CD4-positive, alpha-beta memory T cell (primary cell): ENCODE measurements at regions not wholly inside any gene's neighbourhood (a gene's known extent, or its start where the extent isn't known, plus 50 kb on each side); places are given as distances from the start of the nearest gene placed in this dataset.

Source experiments
- CTCF ChIA-PET: fragments of 350-600 bp; sonication (Branson Sonifier 250); formaldehyde crosslinking; loops from one replicate; lab custom pipeline; 2021; ENCODE audit warnings: inconsistent platforms; ENCODE audit not compliant: partially characterized antibody; lab: Charles Lee
- POLR2A ChIA-PET: fragments of 350-600 bp; sonication (Branson Sonifier 250); formaldehyde crosslinking; loops from one replicate; lab custom pipeline; 2021; ENCODE audit not compliant: partially characterized antibody; lab: Charles Lee
- DNase-seq, 5 donors: peaks; one replicate each; pipeline versions ENCODE4 v3.0.0 to v3.0.0-alpha.2; 2020 to 2022; ENCODE audit warnings: mixed read lengths in 1 of 5
- H3K27ac ChIP-seq: one replicate; pipeline ENCODE4 v1.7.0; 2013; ENCODE audit warnings: low read depth, low read length
- H3K27me3 ChIP-seq: 2 replicates; pipeline ENCODE4 v1.7.0; 2013; ENCODE audit warnings: mild to moderate bottlenecking, low read length, moderate library complexity; ENCODE audit not compliant: insufficient read depth
- H3K36me3 ChIP-seq: 2 replicates; pipeline ENCODE4 v1.7.0; 2013; ENCODE audit warnings: mild to moderate bottlenecking, low read length, moderate library complexity; ENCODE audit not compliant: insufficient read depth
- H3K4me1 ChIP-seq: 2 replicates; pipeline ENCODE4 v1.7.0; 2013; ENCODE audit warnings: mild to moderate bottlenecking, low read length, moderate library complexity; ENCODE audit not compliant: insufficient read depth
- H3K4me3 ChIP-seq, 2 donors: one replicate each; pipeline ENCODE4 v1.7.0; 2013; ENCODE audit warnings: low read length in 2 of 2, mild to moderate bottlenecking in 1 of 2
- H3K9me3 ChIP-seq, 2 donors: one replicate each; pipeline ENCODE4 v1.7.0; 2013; ENCODE audit warnings: low read length in 2 of 2, control low read depth in 1 of 2; ENCODE audit not compliant: control insufficient read depth in 1 of 2
- H3K27ac Mint-ChIP-seq, 7 donors: one replicate each; pipeline ENCODE4 v1.8.0; 2020 to 2021; ENCODE audit warnings: mixed read lengths in 7 of 7, mild to moderate bottlenecking in 6 of 7, inconsistent platforms in 3 of 7, moderate library complexity in 3 of 7
- H3K27me3 Mint-ChIP-seq, 2 donors: one replicate each; pipeline ENCODE4 v1.8.0; 2020 to 2021; ENCODE audit warnings: mixed read lengths in 2 of 2
- H3K36me3 Mint-ChIP-seq, 2 donors: one replicate each; pipeline ENCODE4 v1.8.0; 2020 to 2021; ENCODE audit warnings: mixed read lengths in 2 of 2, inconsistent platforms in 1 of 2, mild to moderate bottlenecking in 1 of 2
- H3K4me1 Mint-ChIP-seq, 4 donors: one replicate each; pipeline ENCODE4 v1.8.0; 2020 to 2021; ENCODE audit warnings: mixed read lengths in 4 of 4, mild to moderate bottlenecking in 1 of 4
- H3K4me3 Mint-ChIP-seq, 8 donors: one replicate each; pipeline ENCODE4 v1.8.0; 2020 to 2021; ENCODE audit warnings: mixed read lengths in 8 of 8, mild to moderate bottlenecking in 7 of 8, moderate library complexity in 6 of 8, inconsistent platforms in 3 of 8
- H3K9me3 Mint-ChIP-seq, 8 donors: one replicate each; pipeline ENCODE4 v1.8.0; 2020 to 2021; ENCODE audit warnings: mixed read lengths in 8 of 8, mild to moderate bottlenecking in 5 of 8, inconsistent platforms in 3 of 8, moderate library complexity in 1 of 8
- intact Hi-C: fragments of 100-400 bp; cut with micrococcal nuclease; formaldehyde crosslinking; loops from one replicate; pipeline ENCODE4 v1.15.1; 2023

DNA sequence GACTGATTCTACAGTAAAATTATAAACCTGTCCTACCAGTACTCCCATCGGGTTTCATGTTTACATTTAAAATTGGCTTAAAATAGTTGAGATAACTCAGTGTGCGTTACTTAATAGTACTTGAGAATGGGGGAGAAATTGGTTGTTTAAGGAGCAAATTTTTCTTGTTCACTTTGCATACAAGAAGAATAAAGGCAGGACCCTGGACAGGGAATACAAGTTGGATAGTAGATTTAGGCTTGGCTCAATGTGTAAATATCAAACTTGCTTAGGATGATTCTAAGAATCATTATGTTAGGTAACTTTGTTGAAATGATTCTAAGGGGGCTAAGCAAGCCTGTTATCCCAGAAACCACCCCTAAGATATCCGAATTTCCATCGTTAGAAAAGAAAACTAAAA lies 448.4 kb upstream of the TLE4 start:
- no peak overlapping the region for H3K4me3 Mint-ChIP-seq
- peaks cover 0 to 4% (median 0%) of the 10 kb centered on the region in 8 donors for H3K9me3 Mint-ChIP-seq
- no peak for DNase-seq
- no peaks in the 10 kb centered on the region for H3K36me3 Mint-ChIP-seq
- H3K4me1 Mint-ChIP-seq = no peaks in the 10 kb centered on the region
- no peaks in the 10 kb centered on the region for H3K36me3 ChIP-seq
- no peaks in the 10 kb centered on the region for H3K9me3 ChIP-seq
- no peak overlapping the region for H3K27ac ChIP-seq
- ChIA-PET CTCF (no interaction called here), POLR2A (no interaction called here)
- H3K4me3 ChIP-seq = no peak overlapping the region
- H3K27me3 ChIP-seq = no peaks in the 10 kb centered on the region
- no peak overlapping the region for H3K27ac Mint-ChIP-seq
- H3K4me1 ChIP-seq = no peaks in the 10 kb centered on the region
- H3K27me3 Mint-ChIP-seq = peaks cover 0 to 1% of the 10 kb centered on the region in 2 donors
- intact Hi-C loops = no loop called here

DNA sequence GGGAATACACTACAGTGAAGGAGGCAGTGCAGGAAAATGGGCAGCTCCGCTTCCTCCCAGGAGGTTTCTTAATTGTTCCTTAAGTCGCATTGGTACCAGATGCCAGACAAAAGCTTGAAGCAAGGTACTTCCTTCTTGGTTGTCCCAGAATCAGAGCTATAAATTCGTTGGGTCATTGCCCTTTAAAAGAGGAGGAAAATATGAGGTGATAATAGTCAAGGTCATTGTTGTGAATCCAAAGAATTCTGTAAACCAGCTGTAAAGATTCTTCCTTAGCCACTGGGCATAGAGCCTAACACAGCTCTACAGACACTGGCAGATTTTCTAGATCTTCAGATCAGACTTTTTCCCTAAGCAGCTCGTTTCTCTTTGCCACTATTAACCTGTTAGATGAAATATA lies 444.1 kb upstream of the TLE4 start:
- no peaks in the 10 kb centered on the region for H3K27me3 ChIP-seq
- no peak overlapping the region for H3K27ac ChIP-seq
- H3K36me3 ChIP-seq = no peaks in the 10 kb centered on the region
- H3K9me3 ChIP-seq = no peaks in the 10 kb centered on the region
- no peaks in the 10 kb centered on the region for H3K4me1 ChIP-seq
- Mint-ChIP-seq H3K27me3 (no peaks in the 10 kb centered on the region), H3K27ac (no peak overlapping the region), H3K9me3 (peaks cover 0 to 1% (median 0%) of the 10 kb centered on the region in 8 donors), H3K4me1 (no peaks in the 10 kb centered on the region), H3K4me3 (no peak overlapping the region), H3K36me3 (no peaks in the 10 kb centered on the region)
- H3K4me3 ChIP-seq = no peak overlapping the region
- no peak for DNase-seq
- POLR2A ChIA-PET = no interaction called here
- CTCF ChIA-PET = interaction anchor here (0.6 kb wide), 1 partner anchor 985 kb away, joined by 3 read pairs; no protein-coding TSS in a partner anchor
- intact Hi-C loops = no loop called here

DNA sequence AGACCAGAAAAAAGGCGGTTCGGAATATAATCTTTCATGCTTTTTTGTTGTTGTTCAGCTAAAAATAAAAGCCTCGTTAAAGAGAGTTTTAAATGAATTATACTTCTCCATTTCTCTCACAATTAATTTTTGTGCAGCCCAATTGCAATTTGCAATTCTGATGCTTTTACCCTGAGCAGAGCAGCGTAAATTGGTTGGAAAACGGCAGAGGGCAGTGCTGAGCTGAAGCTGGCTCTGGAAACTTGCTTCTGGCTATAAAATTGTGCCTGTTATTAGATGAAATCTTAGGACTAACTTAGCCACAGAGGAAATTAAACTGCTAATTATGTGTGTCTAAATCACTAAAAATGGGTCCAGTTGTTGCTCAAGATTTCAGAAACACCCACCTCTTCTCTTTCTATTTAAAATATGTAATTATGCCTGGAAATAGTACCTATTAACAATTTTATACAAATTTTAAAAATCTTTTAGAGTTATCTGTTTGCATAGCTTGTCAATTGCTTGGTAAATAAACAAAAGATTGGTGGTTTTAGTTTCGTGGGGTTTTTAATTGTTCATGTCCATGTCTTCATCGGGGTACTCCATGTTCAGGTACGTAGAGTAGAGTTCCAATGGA lies 441.8 kb upstream of the TLE4 start:
- CTCF ChIA-PET = no interaction called here
- Histone ChIP-seq H3K27me3 (no peaks in the 10 kb centered on the region), H3K27ac (no peak overlapping the region), H3K9me3 (no peaks in the 10 kb centered on the region), H3K4me3 (no peak overlapping the region), H3K4me1 (no peaks in the 10 kb centered on the region), H3K36me3 (no peaks in the 10 kb centered on the region)
- Mint-ChIP-seq H3K36me3 (no peaks in the 10 kb centered on the region), H3K4me1 (no peaks in the 10 kb centered on the region), H3K27ac (no peak overlapping the region), H3K27me3 (no peaks in the 10 kb centered on the region), H3K4me3 (no peak overlapping the region), H3K9me3 (peaks cover 0 to 3% (median 0%) of the 10 kb centered on the region in 8 donors)
- POLR2A ChIA-PET = no interaction called here
- intact Hi-C loops = no loop called here
- no peak for DNase-seq

DNA sequence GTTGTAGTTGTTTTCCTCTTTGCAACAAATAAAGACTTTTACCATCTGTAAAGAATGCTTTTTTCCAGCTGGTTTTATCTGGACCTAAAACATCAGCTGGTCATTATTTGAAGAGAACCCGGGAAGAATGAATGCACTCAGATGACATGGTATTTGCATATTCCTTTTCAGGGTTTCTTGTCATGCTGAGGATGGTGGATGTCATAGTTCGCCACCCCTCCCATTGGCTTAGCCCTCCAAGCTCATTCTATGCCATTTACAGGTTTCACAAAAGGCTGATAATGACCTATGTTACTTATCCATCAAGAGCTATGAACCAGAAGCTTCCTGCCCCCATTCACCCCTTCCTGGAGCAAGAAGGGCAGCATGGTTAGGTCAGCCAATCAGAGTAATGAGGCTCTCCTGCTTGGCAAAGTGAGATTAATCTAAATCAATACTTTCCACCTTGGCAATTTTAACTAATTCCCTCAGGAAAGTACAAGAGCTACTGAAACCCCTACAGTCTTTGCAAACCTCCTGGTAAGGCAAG lies 440.5 kb upstream of the TLE4 start:
- CTCF ChIA-PET = no interaction called here
- Mint-ChIP-seq H3K27me3 (no peaks in the 10 kb centered on the region), H3K4me3 (no peak overlapping the region), H3K9me3 (peaks cover 0 to 3% (median 0%) of the 10 kb centered on the region in 8 donors), H3K4me1 (no peaks in the 10 kb centered on the region), H3K36me3 (no peaks in the 10 kb centered on the region), H3K27ac (no peak overlapping the region)
- no peak for DNase-seq
- intact Hi-C loops = no loop called here
- no peaks in the 10 kb centered on the region for H3K9me3 ChIP-seq
- H3K36me3 ChIP-seq = no peaks in the 10 kb centered on the region
- no peaks in the 10 kb centered on the region for H3K4me1 ChIP-seq
- POLR2A ChIA-PET = no interaction called here
- H3K27ac ChIP-seq = no peak overlapping the region
- no peak overlapping the region for H3K4me3 ChIP-seq
- no peaks in the 10 kb centered on the region for H3K27me3 ChIP-seq

DNA sequence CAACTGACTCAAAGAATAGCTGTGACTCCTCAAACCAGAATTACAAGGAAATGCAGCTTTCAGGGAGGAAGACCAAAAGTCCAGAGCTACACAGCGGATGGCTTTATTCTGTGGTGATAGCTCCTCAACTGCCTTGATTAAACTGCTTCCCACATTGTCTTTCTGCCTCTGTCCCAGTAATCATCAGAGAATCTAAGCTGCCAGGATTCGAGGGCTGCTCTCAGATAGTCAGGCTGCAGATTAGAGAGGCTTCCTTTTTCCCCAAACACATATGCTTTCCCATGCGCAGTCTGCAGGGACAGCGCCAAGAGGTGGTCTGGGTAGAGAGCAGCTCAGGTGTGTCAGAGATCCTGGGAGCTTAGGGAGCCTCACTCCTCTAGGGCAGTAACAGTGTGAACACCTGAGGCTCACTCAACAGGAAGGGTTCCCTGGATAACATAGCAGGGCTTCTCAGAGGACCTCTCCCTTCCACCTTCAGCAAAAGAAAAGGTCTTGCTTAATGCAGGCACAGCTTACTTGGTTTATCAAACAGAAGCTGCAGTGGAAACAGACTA lies 439.9 kb upstream of the TLE4 start:
- DNase-seq = no peak
- POLR2A ChIA-PET = no interaction called here
- Mint-ChIP-seq H3K9me3 (peaks cover 0 to 3% (median 0%) of the 10 kb centered on the region in 8 donors), H3K4me1 (no peaks in the 10 kb centered on the region), H3K36me3 (no peaks in the 10 kb centered on the region), H3K4me3 (no peak overlapping the region), H3K27ac (no peak overlapping the region), H3K27me3 (no peaks in the 10 kb centered on the region)
- H3K36me3 ChIP-seq = no peaks in the 10 kb centered on the region
- H3K27me3 ChIP-seq = no peaks in the 10 kb centered on the region
- CTCF ChIA-PET = no interaction called here
- no peaks in the 10 kb centered on the region for H3K4me1 ChIP-seq
- intact Hi-C loops = no loop called here
- H3K4me3 ChIP-seq = no peak overlapping the region
- no peaks in the 10 kb centered on the region for H3K9me3 ChIP-seq
- no peak overlapping the region for H3K27ac ChIP-seq

DNA sequence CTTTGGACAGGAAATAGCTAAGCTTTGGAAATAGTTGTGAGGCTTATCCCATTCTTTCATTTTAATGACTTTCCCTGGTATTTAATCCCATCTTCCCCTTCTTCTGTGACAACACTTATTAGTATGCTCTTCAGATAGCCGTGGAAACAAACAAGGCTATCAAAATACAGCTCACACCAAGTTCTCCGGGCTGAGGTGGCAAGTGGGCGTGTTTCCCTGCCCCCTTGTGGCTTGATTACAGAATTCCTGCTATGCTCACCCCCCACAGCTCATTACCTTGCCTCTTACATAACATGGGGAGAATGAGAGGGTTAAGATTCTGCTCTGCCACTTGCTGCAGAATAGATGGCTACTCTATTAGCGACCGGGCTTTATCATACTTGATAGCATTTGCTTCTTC lies 437.1 kb upstream of the TLE4 start:
- ChIA-PET POLR2A (no interaction called here), CTCF (no interaction called here)
- Histone ChIP-seq H3K4me3 (no peak overlapping the region), H3K4me1 (no peaks in the 10 kb centered on the region), H3K27me3 (no peaks in the 10 kb centered on the region), H3K27ac (no peak overlapping the region), H3K36me3 (no peaks in the 10 kb centered on the region), H3K9me3 (no peaks in the 10 kb centered on the region)
- intact Hi-C loops = no loop called here
- H3K4me1 Mint-ChIP-seq = no peaks in the 10 kb centered on the region
- peaks cover 0 to 3% (median 0%) of the 10 kb centered on the region in 8 donors for H3K9me3 Mint-ChIP-seq
- no peak overlapping the region for H3K27ac Mint-ChIP-seq
- no peak for DNase-seq
- no peaks in the 10 kb centered on the region for H3K27me3 Mint-ChIP-seq
- H3K4me3 Mint-ChIP-seq = no peak overlapping the region
- no peaks in the 10 kb centered on the region for H3K36me3 Mint-ChIP-seq

DNA sequence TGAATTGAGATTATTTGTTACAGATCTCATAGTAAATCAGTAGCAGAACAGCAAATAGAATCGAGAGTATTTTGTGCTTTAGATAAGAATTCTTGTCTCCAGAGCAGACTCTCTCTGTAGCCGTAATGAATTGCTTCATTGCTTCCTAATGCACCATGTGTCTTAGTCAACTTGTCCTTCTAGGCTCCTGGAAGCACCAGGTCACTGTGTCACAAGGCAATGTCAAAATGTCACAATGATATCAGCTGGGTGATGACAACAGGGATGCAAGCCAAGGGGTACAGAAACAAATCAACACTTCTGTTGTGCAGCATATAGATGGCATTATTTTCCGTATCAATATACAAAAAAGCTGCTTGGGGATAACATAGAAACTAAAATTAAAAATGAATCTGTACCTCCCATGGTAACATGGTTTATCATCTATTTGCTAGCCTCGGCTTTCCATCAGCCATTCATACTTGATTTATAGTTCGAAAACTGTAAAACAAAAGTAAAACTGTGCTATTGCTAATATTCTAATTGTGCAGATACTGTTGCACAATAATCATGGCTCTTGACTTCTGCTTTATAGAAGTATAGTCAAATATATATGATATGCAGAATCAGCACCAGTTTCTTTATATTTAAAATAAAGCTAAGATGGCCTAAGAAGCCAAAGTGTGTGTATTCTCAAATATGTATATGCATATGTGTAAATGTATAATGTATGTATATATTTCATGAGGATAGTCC lies 435.9 kb upstream of the TLE4 start:
- H3K4me3 Mint-ChIP-seq = no peak overlapping the region
- H3K27ac Mint-ChIP-seq = no peak overlapping the region
- ChIA-PET CTCF (no interaction called here), POLR2A (no interaction called here)
- H3K27me3 Mint-ChIP-seq = no peaks in the 10 kb centered on the region
- no peaks in the 10 kb centered on the region for H3K4me1 Mint-ChIP-seq
- peaks cover 0 to 3% (median 0%) of the 10 kb centered on the region in 8 donors for H3K9me3 Mint-ChIP-seq
- no peaks in the 10 kb centered on the region for H3K36me3 Mint-ChIP-seq
- Histone ChIP-seq H3K4me3 (no peak overlapping the region), H3K9me3 (no peaks in the 10 kb centered on the region), H3K4me1 (no peaks in the 10 kb centered on the region), H3K36me3 (no peaks in the 10 kb centered on the region), H3K27ac (no peak overlapping the region), H3K27me3 (no peaks in the 10 kb centered on the region)
- DNase-seq = no peak
- intact Hi-C loops = no loop called here
